Hematopoietic multipotent progenitor cell treated with erythropoietin and hydrocortisone succinate and interleukin-3 and kit ligand, for 15 days (in vitro differentiated cells): ENCODE measurements at regions not wholly inside any gene's neighbourhood (a gene's known extent, or its start where the extent isn't known, plus 50 kb on each side); places are given as distances from the start of the nearest gene placed in this dataset.

ENCODE experiments used
- DNase-seq: peaks from one replicate; pipeline ENCODE4 v3.0.0-alpha.2; 2015; ENCODE audit warnings: low spot score

GRCh38 chr5:117488976-117489500, 914.4 kb upstream of the SEMA6A start:
- DNase-seq, result no peak

GRCh38 chr5:117487556-117487955, 912.9 kb upstream of the SEMA6A start:
- no peak for DNase-seq

DNA sequence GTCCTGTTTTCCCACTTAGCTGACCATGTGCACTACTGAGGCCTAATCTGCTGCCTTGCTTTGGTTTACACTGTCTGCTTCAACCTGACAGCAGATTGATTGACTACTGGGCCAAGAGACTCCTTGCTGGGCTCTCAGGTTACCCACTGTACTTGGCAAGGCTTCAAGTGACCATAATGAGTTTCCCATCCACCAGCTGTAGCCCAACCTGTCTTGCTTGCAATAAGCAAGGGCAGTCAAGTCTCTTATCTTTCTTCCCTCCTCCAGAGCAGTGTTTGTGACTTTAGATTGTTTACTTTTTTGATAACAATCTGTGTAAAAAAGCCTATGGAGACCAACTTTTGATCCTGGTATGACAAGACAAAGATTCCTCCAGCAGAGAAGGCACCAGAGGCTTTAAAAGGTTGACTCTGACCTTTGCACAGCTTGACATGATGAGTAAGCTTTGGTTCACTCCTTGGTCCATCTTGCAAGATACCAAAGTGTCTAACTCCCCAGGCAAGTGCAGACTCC, 912.3 kb upstream of the SEMA6A start:
- no peak for DNase-seq

- DNase-seq, result no peak
Measured at GRCh38 chr5:117486261-117486660, 911.6 kb upstream of the SEMA6A start.

GRCh38 chr5:117475919-117476318, 901.3 kb upstream of the SEMA6A start:
- DNase-seq, result no peak

DNA sequence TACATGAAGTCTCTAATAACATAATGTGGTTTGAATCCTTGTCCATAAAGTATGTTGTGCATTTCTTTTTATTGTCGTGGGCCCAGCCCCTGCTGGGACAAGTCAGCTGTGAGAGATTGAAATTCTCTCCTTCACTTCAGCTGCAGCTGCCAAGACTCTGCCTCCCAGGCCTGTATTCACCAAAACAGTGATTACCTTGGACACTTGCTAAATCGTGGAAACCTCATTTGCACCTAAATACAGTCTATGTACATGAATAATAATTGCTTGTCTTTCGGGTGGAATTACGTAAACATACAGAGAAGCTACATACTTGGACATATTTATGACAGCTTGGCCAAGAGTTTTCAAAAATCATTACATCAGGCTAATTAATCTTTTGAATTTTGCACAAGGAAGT, 898.5 kb upstream of the SEMA6A start:
- no peak for DNase-seq

DNA sequence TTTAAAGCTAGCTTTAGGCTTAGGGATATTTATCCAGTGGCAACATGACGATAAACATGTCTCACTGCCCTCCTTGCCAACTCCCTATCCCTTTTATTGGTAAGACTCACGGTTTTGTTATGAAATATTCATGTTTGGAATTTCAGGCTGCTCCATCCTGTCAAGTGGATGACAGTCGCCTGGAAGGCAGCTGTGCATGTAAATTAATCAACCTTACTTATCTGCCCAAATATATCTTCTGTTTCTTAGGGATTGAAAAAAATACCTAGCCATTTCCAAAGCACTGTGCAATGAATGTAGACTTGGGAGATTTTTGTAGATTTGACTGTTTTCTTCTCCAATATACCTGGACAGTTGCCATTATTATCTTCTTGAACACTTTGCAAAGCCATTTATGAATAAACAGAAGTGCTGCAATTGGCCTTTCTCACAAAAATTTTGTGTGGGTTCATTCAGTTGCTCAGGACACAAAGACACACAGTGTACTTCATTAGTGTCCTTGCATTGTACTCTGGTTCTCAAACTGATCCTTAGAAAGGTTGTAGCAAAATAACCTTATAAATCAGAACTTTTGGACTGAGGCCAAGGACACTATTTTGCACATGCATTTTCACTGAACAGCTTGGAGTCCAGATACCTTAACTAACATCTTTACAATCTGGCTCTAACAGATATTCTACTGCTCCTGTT, 889.4 kb upstream of the SEMA6A start:
- no peak for DNase-seq

GRCh38 chr5:117461966-117462365, 887.3 kb upstream of the SEMA6A start:
- no peak for DNase-seq

- no peak for DNase-seq
Measured at GRCh38 chr5:117461403-117461802, 886.8 kb upstream of the SEMA6A start.

DNA sequence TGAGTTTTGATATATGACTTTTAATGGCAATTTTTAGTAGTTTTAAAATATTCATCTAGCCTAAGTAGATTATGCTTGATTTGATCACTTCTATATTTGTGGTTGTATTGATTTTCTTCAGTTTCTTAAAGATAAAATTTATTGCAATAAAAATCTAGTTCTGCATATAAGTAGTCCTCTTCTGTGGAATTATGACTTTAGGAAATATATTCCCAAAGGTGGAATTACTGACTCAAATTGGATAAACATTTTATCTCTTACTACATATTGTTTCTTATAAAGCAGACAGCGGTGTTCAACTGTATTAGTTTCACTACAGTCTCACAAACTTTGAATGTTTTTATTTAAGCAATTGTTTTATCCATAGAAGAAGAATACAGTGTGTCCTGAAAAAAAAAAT, 883.0 kb upstream of the SEMA6A start:
- no peak for DNase-seq

DNA sequence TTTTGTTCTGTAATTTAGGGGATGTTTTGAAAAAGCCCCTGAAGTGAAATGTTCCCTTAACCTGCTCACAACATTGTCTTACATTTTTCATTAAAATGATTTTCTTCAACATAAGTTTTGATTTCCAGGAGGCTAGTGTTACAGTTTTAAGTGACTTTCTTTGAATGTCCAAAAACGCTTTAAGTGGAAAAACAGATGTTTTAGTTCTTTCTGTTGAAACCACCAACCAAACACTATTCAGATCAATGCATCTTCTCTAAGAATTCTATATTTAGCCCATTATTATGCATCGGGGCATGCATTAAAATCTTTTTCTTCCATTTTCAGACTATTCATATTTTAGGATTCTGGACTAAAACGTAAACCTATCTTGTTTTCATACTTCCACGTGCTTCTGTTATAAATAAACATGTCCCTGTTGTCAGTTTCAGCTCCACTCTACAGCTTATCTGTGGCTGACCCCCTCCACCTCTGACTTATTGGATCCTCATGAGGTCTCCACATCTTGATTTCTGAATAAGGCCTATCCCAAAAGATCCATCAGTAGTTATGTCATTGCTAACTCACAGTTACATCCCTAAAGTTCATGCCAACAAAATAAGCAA, 882.3 kb upstream of the SEMA6A start:
- DNase-seq, result no peak

DNA sequence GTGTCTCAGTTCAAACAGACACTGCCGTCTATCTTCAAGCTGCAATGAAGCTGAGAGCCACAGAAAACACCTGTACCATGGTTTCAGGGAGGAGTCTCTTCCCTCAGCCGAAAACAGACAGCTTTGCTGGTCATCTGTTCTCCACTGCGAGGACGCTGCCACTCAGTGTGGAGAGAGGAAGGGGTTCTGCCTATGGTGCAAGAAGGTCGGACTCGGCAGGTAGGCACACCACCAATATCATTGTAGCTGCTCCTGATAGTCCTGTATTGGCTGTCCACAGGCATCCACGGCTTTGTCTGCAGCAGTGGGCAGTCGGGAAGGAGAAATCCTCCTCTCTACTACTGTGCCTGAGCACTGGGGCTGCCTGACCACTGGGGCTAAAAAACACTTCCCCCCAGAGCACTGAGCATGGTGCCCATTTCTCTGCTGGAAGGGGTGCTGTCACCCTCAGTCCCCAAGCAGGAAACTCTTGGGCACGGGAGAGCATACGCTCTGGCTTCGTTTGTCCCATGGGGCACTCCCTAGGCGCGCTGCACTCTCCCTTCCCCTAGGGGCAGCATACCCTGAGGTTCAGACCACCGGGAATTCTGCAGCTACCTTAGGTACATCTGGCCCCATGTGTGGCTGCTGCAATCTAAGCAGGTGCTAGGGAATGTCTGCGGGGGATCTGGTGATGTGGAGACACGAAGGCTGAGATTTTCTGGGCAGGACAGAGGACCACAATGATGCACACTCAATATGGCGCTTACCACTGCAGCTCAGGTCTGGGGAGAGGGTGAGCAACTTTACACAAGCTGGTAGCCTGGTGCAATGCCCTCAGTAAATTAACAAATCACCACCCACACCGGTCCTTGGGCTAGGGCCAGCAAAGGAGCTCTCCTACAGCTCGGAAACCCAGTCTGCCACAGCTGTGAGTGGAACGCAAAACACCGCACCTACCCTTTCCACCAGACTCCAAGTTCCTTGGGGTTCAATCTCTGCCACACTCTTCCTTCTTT, 880.9 kb upstream of the SEMA6A start:
- no peak for DNase-seq

DNA sequence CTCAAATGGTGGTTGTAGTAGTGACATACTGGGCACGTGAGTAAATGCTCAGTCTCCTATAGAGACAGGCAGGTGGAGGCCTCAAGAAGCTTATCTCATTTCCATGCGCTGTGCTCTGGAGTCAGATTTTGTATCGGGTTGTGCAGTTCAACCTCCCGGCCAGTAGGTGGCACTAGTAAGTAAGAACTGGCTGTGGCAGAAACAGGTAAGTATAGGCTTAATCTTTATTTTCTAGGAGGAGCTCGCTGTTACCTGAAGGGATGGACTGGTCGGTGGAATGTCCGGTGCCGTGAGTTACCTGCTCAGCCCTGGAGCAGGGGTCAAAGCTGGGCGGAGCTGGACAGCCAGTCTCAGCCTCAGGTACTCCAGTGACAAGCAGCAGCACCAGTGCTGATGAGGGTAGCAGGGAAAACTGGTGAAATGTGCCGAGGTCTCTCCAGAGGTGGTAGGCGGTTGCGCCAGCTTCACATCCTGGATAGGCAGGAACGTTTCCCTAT, 880.1 kb upstream of the SEMA6A start:
- DNase-seq, result peak; percentile 45

DNA sequence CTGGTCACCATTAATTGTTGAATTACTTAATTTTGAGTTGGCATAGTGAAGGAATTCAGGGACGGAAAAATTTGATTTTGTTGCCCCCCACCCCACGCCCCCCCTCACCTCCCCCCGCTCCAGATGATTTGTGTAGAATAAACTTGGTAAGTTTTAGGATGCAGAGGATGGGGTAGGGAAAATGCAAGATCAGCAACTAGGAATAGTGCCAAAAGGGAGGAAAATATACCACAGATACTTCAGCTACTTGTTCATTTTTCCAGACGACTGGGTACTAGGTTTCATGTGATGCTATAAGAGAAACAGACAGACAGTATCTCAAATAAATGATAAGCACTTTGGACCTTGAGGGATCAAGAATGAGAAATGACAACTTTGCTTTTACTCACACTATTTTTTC, 862.2 kb upstream of the SEMA6A start:
- no peak for DNase-seq

GRCh38 chr5:117435203-117435602, 860.6 kb upstream of the SEMA6A start:
- DNase-seq, result no peak

DNA sequence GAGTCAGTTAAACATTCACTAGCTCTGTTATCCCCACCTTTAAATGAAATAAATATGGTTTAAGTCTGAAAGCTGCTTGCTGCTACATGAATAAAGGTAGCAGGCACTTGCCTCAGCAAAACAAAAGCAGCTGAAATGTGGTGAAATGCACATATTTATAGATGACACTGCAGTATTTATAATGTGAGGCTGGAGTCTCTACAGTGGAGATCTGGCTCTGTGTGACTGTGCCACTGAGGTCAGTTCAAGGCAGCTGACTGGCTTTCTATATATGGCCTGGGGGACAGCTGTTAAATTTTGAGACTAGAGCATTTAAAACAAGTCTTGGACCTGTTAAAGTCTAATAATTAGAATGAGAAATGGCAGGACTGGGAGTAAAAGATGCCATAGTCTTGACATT, 859.6 kb upstream of the SEMA6A start:
- no peak for DNase-seq

DNA sequence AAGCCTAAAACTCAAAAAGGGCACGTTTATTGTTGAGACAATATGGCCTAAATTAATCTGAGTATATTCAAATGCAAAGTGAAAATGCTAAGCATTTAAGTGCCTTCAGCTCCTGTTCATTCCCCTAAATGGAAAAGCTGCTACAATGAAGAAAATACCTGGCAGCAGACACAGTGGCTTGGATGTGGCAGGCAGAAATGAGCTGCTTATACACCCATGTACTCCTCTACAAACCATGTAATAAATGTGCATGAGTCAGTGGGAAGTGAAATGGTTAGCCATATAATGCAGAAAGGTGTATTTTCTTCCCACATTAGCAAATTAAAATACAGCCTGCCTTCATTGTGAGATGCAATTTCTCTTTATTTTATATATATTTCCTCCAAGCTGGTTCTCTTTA, 859.2 kb upstream of the SEMA6A start:
- no peak for DNase-seq

- DNase-seq, result no peak
Measured at GRCh38 chr5:117431091-117431490, 856.5 kb upstream of the SEMA6A start.

DNA sequence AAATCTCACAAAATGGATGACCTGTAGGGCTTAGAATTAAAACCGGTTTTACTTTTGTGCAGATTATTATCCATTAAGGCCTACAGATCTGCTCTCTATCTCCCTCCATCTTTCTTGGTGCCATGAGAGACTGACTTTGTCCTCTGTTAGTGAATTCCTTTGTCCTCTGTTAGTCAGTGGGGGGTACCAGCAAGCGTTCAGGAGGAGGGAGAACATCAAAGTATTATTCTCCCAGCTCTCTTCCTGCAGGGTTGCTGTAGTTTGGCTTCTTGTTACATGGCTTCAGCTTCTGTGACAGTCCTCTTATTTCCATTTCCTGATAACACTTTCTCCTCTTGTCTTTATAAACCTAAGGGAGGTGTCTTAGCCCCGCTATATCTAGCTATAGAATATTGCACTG, 850.5 kb upstream of the SEMA6A start:
- DNase-seq, result no peak

DNA sequence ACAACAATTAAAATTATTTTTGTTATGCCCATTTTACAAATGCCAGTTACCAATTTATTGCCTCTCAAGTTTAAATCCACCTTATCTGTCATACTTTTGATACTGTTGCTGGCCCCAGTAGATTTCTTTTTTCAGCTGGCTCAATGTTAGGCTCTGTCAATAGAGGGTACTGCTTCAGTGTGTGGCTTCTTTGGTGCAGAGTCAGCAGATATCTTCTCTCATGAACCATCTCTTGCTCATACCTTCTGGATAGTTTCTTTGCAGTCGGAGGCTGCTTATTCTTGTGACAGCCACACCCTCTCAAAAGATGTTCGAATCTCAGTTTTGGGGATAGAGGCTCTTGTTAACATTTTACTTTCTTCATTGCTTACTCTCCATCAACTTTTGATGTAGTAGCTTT, 849.9 kb upstream of the SEMA6A start:
- DNase-seq, result no peak

- no peak for DNase-seq
Measured at GRCh38 chr5:117417501-117417900, 842.9 kb upstream of the SEMA6A start.

DNA sequence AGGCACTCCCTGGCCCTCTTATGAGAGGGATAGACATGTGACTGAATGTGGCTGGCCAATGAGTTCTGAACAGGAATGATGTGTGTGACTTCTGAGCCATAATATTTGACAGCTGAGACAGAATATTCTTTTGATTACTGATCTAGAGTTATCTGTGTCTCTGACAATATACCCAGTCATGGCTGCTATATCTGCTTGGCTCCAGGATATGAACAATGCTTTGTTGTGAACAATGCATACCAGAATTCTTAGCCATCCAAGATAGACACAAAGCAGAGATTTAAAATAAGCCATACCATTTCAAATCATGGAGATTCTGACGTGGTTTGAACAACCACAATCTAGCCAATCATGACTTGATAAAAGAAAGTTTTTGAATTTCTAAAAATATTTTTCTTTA, 840.3 kb upstream of the SEMA6A start:
- no peak for DNase-seq
